HEK293 (cell line): ENCODE measurements at regions not wholly inside any gene's neighbourhood (a gene's known extent, or its start where the extent isn't known, plus 50 kb on each side); places are given as distances from the start of the nearest gene placed in this dataset.

Experiments
- CTCF ChIA-PET: fragments of 350-600 bp; formaldehyde crosslinking; extraction: SDS; loops from one replicate; lab custom pipeline; 2021; ENCODE audit warnings: antibody characterized with exemption; lab: Yijun Ruan, JAX
- POLR2A ChIA-PET: fragments of 300-600 bp; formaldehyde crosslinking; extraction: SDS; loops from one replicate; lab custom pipeline; 2020; ENCODE audit warnings: antibody characterized with exemption, inconsistent platforms; lab: Yijun Ruan, JAX
- H3K27ac ChIP-seq: fragments of 200-500 bp; sonication (Bioruptor generic); 2 replicates; pipeline ENCODE4 v1.5.1; 2014; ENCODE audit warnings: low read depth, low read length, control low read depth, inconsistent platforms; ENCODE audit errors: extremely low read depth
- H3K36me3 ChIP-seq, 2 experiments: fragments of 200-500 bp in 1 of 2; sonication (Bioruptor generic) in 1 of 2; 1 replicate in 1 of 2; 2 replicates in 1 of 2; pipeline ENCODE4 v1.5.1; 2014 to 2017; ENCODE audit warnings: inconsistent platforms in 2 of 2, low read length in 2 of 2; ENCODE audit not compliant: control insufficient read depth in 2 of 2, insufficient read depth in 1 of 2
- H3K4me1 ChIP-seq: fragments of 200-500 bp; sonication (Bioruptor generic); 2 replicates; pipeline ENCODE4 v1.5.1; 2014; ENCODE audit warnings: mild to moderate bottlenecking, low read length, inconsistent platforms; ENCODE audit not compliant: control insufficient read depth, insufficient read depth
- H3K4me3 ChIP-seq: 2 replicates; pipeline ENCODE4 v1.5.1; 2011; ENCODE audit warnings: low read depth, mild to moderate bottlenecking, control low read depth, low read length, moderate library complexity
- H3K9me3 ChIP-seq: fragments of 200-500 bp; sonication (Bioruptor generic); 2 replicates; pipeline ENCODE4 v1.5.1; 2014; ENCODE audit warnings: low read depth, low read length, inconsistent platforms; ENCODE audit not compliant: control insufficient read depth, insufficient read depth
- SETDB1 ChIP-seq: IDR thresholded peaks from one replicate; pipeline ENCODE4 v1.6.1; 2017; ENCODE audit warnings: mild to moderate bottlenecking, low read length, moderate library complexity, mixed read lengths; ENCODE audit not compliant: insufficient read length
- SP7 ChIP-seq: fragments of 450-650 bp; formaldehyde crosslinking; IDR thresholded peaks from 2 replicates; pipeline ENCODE4 v1.5.1; 2016; ENCODE audit warnings: missing biosample characterization, missing genetic modification characterization
- YY1 ChIP-seq: fragments of 450-650 bp; formaldehyde crosslinking; IDR thresholded peaks from 2 replicates; pipeline ENCODE4 v1.5.1; 2018; ENCODE audit warnings: missing biosample characterization, missing genetic modification characterization
- ZBTB8A ChIP-seq: fragments of 450-650 bp; formaldehyde crosslinking; IDR thresholded peaks from 2 replicates; pipeline ENCODE4 v1.5.1; 2016; ENCODE audit warnings: missing biosample characterization, missing genetic modification characterization
- ZFP3 ChIP-seq: fragments of 450-650 bp; formaldehyde crosslinking; IDR thresholded peaks from 2 replicates; pipeline ENCODE4 v1.5.1; 2016; ENCODE audit warnings: low read depth, missing biosample characterization, missing genetic modification characterization
- ZFP41 ChIP-seq: fragments of 450-650 bp; formaldehyde crosslinking; IDR thresholded peaks from 2 replicates; pipeline ENCODE4 v1.5.1; 2016; ENCODE audit warnings: missing biosample characterization, missing genetic modification characterization, borderline replicate concordance
- ZNF112 ChIP-seq: fragments of 450-650 bp; formaldehyde crosslinking; IDR thresholded peaks from 2 replicates; pipeline ENCODE4 v1.5.0; 2017; ENCODE audit warnings: missing biosample characterization, missing genetic modification characterization
- ZNF19 ChIP-seq: fragments of 450-650 bp; formaldehyde crosslinking; IDR thresholded peaks from 2 replicates; pipeline ENCODE4; 2016; ENCODE audit warnings: missing biosample characterization, missing genetic modification characterization, low read depth
- ZNF221 ChIP-seq: fragments of 450-650 bp; formaldehyde crosslinking; IDR thresholded peaks from 2 replicates; pipeline ENCODE4 v1.5.1; 2017; ENCODE audit warnings: missing biosample characterization, missing genetic modification characterization, borderline replicate concordance
- ZNF239 ChIP-seq: fragments of 450-650 bp; formaldehyde crosslinking; IDR thresholded peaks from 2 replicates; pipeline ENCODE4 v1.5.1; 2016; ENCODE audit warnings: missing biosample characterization, missing genetic modification characterization
- ZNF248 ChIP-seq: fragments of 450-650 bp; formaldehyde crosslinking; IDR thresholded peaks from 2 replicates; pipeline ENCODE4 v1.5.1; 2017; ENCODE audit warnings: missing biosample characterization, missing genetic modification characterization
- ZNF266 ChIP-seq: fragments of 450-650 bp; formaldehyde crosslinking; IDR thresholded peaks from 2 replicates; pipeline ENCODE4 v1.5.1; 2016; ENCODE audit warnings: missing biosample characterization, missing genetic modification characterization, low read depth
- ZNF416 ChIP-seq: fragments of 450-650 bp; formaldehyde crosslinking; IDR thresholded peaks from 2 replicates; pipeline ENCODE4 v1.5.1; 2016; ENCODE audit warnings: missing biosample characterization, missing genetic modification characterization
- ZNF561 ChIP-seq: fragments of 450-650 bp; IDR thresholded peaks from 2 replicates; pipeline ENCODE4 v1.5.1; 2018; ENCODE audit warnings: missing biosample characterization, missing genetic modification characterization, borderline replicate concordance
- ZNF600 ChIP-seq: fragments of 450-650 bp; formaldehyde crosslinking; IDR thresholded peaks from 2 replicates; pipeline ENCODE4 v1.5.1; 2016; ENCODE audit warnings: missing biosample characterization, missing genetic modification characterization
- ZNF626 ChIP-seq: fragments of 450-650 bp; sonication (Bioruptor Pico); formaldehyde crosslinking; IDR thresholded peaks from 2 replicates; pipeline ENCODE4 v1.5.1; 2018; ENCODE audit warnings: missing biosample characterization, missing genetic modification characterization, inconsistent platforms
- ZNF785 ChIP-seq: fragments of 450-650 bp; formaldehyde crosslinking; IDR thresholded peaks from 2 replicates; pipeline ENCODE4 v1.5.1; 2016; ENCODE audit warnings: missing biosample characterization, missing genetic modification characterization
- TF ChIP-seq, protein P1 (sequence below): fragments of 450-650 bp; formaldehyde crosslinking; IDR thresholded peaks from 2 replicates; pipeline ENCODE4 v1.5.1; 2016; ENCODE audit warnings: missing biosample characterization, missing genetic modification characterization
- TF ChIP-seq, protein P2 (sequence below): fragments of 450-650 bp; formaldehyde crosslinking; IDR thresholded peaks from 2 replicates; pipeline ENCODE4 v1.5.1; 2016; ENCODE audit warnings: missing biosample characterization, missing genetic modification characterization
- TF ChIP-seq, protein P3 (sequence below): fragments of 450-650 bp; formaldehyde crosslinking; IDR thresholded peaks from 2 replicates; pipeline ENCODE4 v1.5.1; 2016; ENCODE audit warnings: missing biosample characterization, missing genetic modification characterization, low read depth
- TF ChIP-seq, protein P4 (sequence below): fragments of 450-650 bp; formaldehyde crosslinking; IDR thresholded peaks from 2 replicates; pipeline ENCODE4 v1.5.1; 2016; ENCODE audit warnings: missing biosample characterization, missing genetic modification characterization
- TF ChIP-seq, protein P5 (sequence below): fragments of 450-650 bp; formaldehyde crosslinking; IDR thresholded peaks from 2 replicates; pipeline ENCODE4 v1.5.1; 2016; ENCODE audit warnings: missing biosample characterization, missing genetic modification characterization
- TF ChIP-seq, protein P6 (sequence below): fragments of 450-650 bp; formaldehyde crosslinking; IDR thresholded peaks from 2 replicates; pipeline ENCODE4 v1.5.1; 2016; ENCODE audit warnings: missing biosample characterization, missing genetic modification characterization

DNA sequence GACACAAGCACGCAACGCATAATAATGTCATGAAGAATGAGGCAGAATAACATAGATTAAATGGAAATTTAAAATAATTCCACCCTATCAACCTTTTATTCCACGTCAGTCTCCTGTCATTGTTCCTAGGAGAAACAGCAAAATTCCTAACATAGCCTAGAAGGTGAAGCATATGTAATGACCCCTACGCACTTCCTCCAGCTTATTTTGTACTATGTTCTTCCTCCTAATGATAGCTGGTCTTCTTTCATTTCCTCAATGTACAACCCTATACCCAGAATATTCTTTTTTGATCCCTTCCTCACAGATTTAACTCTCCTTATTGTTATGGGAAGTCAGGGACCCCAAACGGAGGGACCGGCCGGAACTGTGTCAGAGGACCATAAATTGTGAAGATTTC is 122.0 kb upstream of the CARMIL1 start (continued):
- TF ChIP-seq ZNF266 (no peak), ZNF416 (tag by site-specific recombination) (no peak), ZNF785 (tag by site-specific recombination) (no peak), YY1 (tag by site-specific recombination) (no peak), ZNF600 (tag by site-specific recombination) (no peak)
- TF ChIP-seq, protein P1, sequence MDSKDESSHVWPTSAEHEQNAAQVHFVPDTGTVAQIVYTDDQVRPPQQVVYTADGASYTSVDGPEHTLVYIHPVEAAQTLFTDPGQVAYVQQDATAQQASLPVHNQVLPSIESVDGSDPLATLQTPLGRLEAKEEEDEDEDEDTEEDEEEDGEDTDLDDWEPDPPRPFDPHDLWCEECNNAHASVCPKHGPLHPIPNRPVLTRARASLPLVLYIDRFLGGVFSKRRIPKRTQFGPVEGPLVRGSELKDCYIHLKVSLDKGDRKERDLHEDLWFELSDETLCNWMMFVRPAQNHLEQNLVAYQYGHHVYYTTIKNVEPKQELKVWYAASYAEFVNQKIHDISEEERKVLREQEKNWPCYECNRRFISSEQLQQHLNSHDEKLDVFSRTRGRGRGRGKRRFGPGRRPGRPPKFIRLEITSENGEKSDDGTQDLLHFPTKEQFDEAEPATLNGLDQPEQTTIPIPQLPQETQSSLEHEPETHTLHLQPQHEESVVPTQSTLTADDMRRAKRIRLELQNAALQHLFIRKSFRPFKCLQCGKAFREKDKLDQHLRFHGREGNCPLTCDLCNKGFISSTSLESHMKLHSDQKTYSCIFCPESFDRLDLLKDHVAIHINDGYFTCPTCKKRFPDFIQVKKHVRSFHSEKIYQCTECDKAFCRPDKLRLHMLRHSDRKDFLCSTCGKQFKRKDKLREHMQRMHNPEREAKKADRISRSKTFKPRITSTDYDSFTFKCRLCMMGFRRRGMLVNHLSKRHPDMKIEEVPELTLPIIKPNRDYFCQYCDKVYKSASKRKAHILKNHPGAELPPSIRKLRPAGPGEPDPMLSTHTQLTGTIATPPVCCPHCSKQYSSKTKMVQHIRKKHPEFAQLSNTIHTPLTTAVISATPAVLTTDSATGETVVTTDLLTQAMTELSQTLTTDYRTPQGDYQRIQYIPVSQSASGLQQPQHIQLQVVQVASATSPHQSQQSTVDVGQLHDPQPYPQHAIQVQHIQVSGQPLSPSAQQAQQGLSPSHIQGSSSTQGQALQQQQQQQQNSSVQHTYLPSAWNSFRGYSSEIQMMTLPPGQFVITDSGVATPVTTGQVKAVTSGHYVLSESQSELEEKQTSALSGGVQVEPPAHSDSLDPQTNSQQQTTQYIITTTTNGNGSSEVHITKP (tag by site-specific recombination) = no peak
- TF ChIP-seq, protein P2, sequence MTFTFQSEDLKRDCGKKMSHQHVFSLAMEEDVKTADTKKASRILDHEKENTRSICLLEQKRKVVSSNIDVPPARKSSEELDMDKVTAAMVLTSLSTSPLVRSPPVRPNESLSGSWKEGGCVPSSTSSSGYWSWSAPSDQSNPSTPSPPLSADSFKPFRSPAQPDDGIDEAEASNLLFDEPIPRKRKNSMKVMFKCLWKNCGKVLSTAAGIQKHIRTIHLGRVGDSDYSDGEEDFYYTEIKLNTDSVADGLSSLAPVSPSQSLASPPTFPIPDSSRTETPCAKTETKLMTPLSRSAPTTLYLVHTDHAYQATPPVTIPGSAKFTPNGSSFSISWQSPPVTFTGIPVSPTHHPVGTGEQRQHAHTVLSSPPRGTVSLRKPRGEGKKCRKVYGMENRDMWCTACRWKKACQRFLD = no peak
- TF ChIP-seq, all 188 proteins: peak for 0

DNA sequence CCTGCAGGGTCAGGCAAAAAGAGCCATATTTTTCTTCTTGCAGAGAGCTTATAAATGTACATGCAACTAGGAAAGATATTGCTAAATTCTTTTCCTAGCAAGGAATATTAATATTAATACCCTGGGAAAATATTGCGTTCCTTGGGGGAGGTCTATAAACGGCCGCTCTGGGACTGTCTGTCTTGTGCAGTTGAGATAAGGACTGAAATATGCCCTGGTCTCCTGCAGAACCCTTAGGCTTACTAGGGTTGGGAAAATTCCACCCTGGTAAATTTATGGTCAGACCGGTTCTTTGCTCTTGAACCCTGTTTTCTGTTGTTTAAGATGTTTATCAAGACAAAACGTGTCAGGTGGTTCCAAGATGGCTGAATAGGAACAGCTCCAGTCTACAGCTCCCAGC is 121.3 kb upstream of the CARMIL1 start:
- POLR2A ChIA-PET = no interaction called here

More for the DNA sequence above, 121.3 kb upstream of the CARMIL1 start:
- Histone ChIP-seq H3K4me3 (no peak overlapping the region), H3K4me1 (no peaks in the 10 kb centered on the region), H3K36me3 (no peaks in the 10 kb centered on the region), H3K9me3 (no peaks in the 10 kb centered on the region), H3K27ac (no peak overlapping the region)
- TF ChIP-seq, protein P3, sequence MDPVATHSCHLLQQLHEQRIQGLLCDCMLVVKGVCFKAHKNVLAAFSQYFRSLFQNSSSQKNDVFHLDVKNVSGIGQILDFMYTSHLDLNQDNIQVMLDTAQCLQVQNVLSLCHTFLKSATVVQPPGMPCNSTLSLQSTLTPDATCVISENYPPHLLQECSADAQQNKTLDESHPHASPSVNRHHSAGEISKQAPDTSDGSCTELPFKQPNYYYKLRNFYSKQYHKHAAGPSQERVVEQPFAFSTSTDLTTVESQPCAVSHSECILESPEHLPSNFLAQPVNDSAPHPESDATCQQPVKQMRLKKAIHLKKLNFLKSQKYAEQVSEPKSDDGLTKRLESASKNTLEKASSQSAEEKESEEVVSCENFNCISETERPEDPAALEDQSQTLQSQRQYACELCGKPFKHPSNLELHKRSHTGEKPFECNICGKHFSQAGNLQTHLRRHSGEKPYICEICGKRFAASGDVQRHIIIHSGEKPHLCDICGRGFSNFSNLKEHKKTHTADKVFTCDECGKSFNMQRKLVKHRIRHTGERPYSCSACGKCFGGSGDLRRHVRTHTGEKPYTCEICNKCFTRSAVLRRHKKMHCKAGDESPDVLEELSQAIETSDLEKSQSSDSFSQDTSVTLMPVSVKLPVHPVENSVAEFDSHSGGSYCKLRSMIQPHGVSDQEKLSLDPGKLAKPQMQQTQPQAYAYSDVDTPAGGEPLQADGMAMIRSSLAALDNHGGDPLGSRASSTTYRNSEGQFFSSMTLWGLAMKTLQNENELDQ = no peak
- TF ChIP-seq ZNF19 (tag by site-specific recombination) (no peak), SETDB1 (peak; percentile 83), ZFP41 (tag by site-specific recombination) (no peak), ZNF239 (tag by site-specific recombination) (no peak), SP7 (tag by site-specific recombination) (no peak), ZNF112 (no peak), ZNF248 (no peak), ZNF561 (tag by site-specific recombination) (no peak), ZFP3 (tag by site-specific recombination) (no peak), ZNF626 (tag by site-specific recombination) (0 out of 2 replicates have a peak, but pooled peaks have one; percentile 9), ZNF221 (tag by site-specific recombination) (no peak), ZBTB8A (tag by site-specific recombination) (no peak)
- TF ChIP-seq, protein P4, sequence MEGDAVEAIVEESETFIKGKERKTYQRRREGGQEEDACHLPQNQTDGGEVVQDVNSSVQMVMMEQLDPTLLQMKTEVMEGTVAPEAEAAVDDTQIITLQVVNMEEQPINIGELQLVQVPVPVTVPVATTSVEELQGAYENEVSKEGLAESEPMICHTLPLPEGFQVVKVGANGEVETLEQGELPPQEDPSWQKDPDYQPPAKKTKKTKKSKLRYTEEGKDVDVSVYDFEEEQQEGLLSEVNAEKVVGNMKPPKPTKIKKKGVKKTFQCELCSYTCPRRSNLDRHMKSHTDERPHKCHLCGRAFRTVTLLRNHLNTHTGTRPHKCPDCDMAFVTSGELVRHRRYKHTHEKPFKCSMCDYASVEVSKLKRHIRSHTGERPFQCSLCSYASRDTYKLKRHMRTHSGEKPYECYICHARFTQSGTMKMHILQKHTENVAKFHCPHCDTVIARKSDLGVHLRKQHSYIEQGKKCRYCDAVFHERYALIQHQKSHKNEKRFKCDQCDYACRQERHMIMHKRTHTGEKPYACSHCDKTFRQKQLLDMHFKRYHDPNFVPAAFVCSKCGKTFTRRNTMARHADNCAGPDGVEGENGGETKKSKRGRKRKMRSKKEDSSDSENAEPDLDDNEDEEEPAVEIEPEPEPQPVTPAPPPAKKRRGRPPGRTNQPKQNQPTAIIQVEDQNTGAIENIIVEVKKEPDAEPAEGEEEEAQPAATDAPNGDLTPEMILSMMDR (tag by site-specific recombination) = no peak
- TF ChIP-seq, protein P5, sequence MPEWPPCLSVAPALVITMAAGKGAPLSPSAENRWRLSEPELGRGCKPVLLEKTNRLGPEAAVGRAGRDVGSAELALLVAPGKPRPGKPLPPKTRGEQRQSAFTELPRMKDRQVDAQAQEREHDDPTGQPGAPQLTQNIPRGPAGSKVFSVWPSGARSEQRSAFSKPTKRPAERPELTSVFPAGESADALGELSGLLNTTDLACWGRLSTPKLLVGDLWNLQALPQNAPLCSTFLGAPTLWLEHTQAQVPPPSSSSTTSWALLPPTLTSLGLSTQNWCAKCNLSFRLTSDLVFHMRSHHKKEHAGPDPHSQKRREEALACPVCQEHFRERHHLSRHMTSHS = no peak
- TF ChIP-seq, protein P6, sequence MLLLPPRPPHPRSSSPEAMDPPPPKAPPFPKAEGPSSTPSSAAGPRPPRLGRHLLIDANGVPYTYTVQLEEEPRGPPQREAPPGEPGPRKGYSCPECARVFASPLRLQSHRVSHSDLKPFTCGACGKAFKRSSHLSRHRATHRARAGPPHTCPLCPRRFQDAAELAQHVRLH = no peak
- TF ChIP-seq, protein P2 = no peak
- CTCF ChIA-PET = interaction anchor here (0.6 to 0.7 kb wide), 2 partner anchors 297 to 614 kb away, joined by 3 read pairs; no protein-coding TSS in a partner anchor
